ENCODE measurements at regions not wholly inside any gene's neighbourhood (a gene's known extent, or its start where the extent isn't known, plus 50 kb on each side); places are given as distances from the start of the nearest gene placed in this dataset.

GRCh38 chr13:30846311-30846710 lies 59.8 kb upstream of the MEDAG start:
- Histone ChIP-seq H3K4me2 (no peak overlapping the region), H3K36me3 (ENCODE audit: insufficient read depth) (no peaks in the 10 kb centered on the region), H3K27ac (no peak overlapping the region)

DNA sequence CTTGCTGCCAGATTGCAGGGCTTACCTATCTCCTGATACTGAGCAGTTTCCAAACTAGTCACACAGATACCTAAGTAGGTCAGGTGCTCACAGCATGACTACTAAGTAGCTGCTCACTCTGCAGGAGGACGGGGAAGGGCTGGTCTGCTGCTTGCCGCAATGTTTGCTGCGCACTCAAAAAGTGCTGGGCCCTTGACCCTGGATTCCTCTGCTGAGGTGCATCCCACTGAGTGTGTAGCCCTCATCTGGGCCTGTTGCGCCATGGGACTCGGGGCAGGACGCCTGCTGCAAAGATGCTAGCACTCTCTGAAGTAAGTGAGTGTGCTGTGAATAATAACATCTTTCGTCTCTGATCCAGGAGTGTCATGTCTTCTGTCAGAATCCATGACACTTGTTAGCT lies 59.2 kb upstream of the MEDAG start:
- H3K9ac ChIP-seq = no peak overlapping the region
- no peak for TF ChIP-seq CTCF (conservative IDR thresholded peaks at IDR 0.05; ENCODE audit: low read depth, low read length)
- H3K36me3 ChIP-seq (ENCODE audit: insufficient read depth) = no peaks in the 10 kb centered on the region
- no peak overlapping the region for H3K4me3 ChIP-seq (IDR thresholded peaks at IDR 0.05; ENCODE audit: insufficient read depth, low read depth, low read length)
- H3K4me2 ChIP-seq = no peak overlapping the region
- H3K27me3 ChIP-seq (ENCODE audit: insufficient read depth, low read depth) = no peaks in the 10 kb centered on the region
- H3K79me2 ChIP-seq (ENCODE audit: insufficient read depth, low read depth) = no peaks in the 10 kb centered on the region
- no peaks in the 10 kb centered on the region for H4K20me1 ChIP-seq (ENCODE audit: insufficient read depth)
- H3K27ac ChIP-seq = no peak overlapping the region
- no peak overlapping the region for H2AFZ ChIP-seq (ENCODE audit: low read depth)
- peaks cover 15% of the 10 kb centered on the region for H3K4me1 ChIP-seq (ENCODE audit: low read depth, poor library complexity, severe bottlenecking)

More at GRCh38 chr13:30846311-30846710, 59.8 kb upstream of the MEDAG start:
- H3K4me1 ChIP-seq (ENCODE audit: low read depth, poor library complexity, severe bottlenecking) = peaks cover 11% of the 10 kb centered on the region
- H3K9ac ChIP-seq = no peak overlapping the region
- no peaks in the 10 kb centered on the region for H3K79me2 ChIP-seq (ENCODE audit: insufficient read depth, low read depth)
- H2AFZ ChIP-seq (ENCODE audit: low read depth) = no peak overlapping the region
- no peak for TF ChIP-seq CTCF (conservative IDR thresholded peaks at IDR 0.05; ENCODE audit: low read depth, low read length)
- no peaks in the 10 kb centered on the region for H3K27me3 ChIP-seq (ENCODE audit: insufficient read depth, low read depth)
- no peaks in the 10 kb centered on the region for H4K20me1 ChIP-seq (ENCODE audit: insufficient read depth)
- no peak overlapping the region for H3K4me3 ChIP-seq (IDR thresholded peaks at IDR 0.05; ENCODE audit: insufficient read depth, low read depth, low read length)

GRCh38 chr13:30847650-30848307 lies 58.3 kb upstream of the MEDAG start:
- Histone ChIP-seq H3K4me3 (IDR thresholded peaks at IDR 0.05; ENCODE audit: insufficient read depth, low read depth, low read length) (no peak overlapping the region), H3K4me1 (ENCODE audit: low read depth, poor library complexity, severe bottlenecking) (peaks cover 22% of the 10 kb centered on the region), H3K27ac (no peak overlapping the region), H3K36me3 (ENCODE audit: insufficient read depth) (no peaks in the 10 kb centered on the region), H3K4me2 (no peak overlapping the region), H3K27me3 (ENCODE audit: insufficient read depth, low read depth) (no peaks in the 10 kb centered on the region), H2AFZ (ENCODE audit: low read depth) (no peak overlapping the region), H3K9ac (no peak overlapping the region), H3K79me2 (ENCODE audit: insufficient read depth, low read depth) (no peaks in the 10 kb centered on the region), H4K20me1 (ENCODE audit: insufficient read depth) (no peaks in the 10 kb centered on the region)
- no peak for TF ChIP-seq CTCF (conservative IDR thresholded peaks at IDR 0.05; ENCODE audit: low read depth, low read length)

GRCh38 chr13:30848332-30849027 lies 57.6 kb upstream of the MEDAG start:
- no peak overlapping the region for H2AFZ ChIP-seq (ENCODE audit: low read depth)
- no peak for TF ChIP-seq CTCF (conservative IDR thresholded peaks at IDR 0.05; ENCODE audit: low read depth, low read length)

More at GRCh38 chr13:30848332-30849027, 57.6 kb upstream of the MEDAG start:
- Histone ChIP-seq H3K4me1 (ENCODE audit: low read depth, poor library complexity, severe bottlenecking) (peaks cover 22% of the 10 kb centered on the region), H3K36me3 (ENCODE audit: insufficient read depth) (no peaks in the 10 kb centered on the region), H3K9ac (no peak overlapping the region), H3K79me2 (ENCODE audit: insufficient read depth, low read depth) (no peaks in the 10 kb centered on the region), H3K4me2 (no peak overlapping the region), H3K27me3 (ENCODE audit: insufficient read depth, low read depth) (no peaks in the 10 kb centered on the region), H4K20me1 (ENCODE audit: insufficient read depth) (no peaks in the 10 kb centered on the region), H3K27ac (no peak overlapping the region), H3K4me3 (IDR thresholded peaks at IDR 0.05; ENCODE audit: insufficient read depth, low read depth, low read length) (no peak overlapping the region)

Data from KMS-11 (cell line).